ENCODE measurements at regions not wholly inside any gene's neighbourhood (a gene's known extent, or its start where the extent isn't known, plus 50 kb on each side); places are given as distances from the start of the nearest gene placed in this dataset.

DNA sequence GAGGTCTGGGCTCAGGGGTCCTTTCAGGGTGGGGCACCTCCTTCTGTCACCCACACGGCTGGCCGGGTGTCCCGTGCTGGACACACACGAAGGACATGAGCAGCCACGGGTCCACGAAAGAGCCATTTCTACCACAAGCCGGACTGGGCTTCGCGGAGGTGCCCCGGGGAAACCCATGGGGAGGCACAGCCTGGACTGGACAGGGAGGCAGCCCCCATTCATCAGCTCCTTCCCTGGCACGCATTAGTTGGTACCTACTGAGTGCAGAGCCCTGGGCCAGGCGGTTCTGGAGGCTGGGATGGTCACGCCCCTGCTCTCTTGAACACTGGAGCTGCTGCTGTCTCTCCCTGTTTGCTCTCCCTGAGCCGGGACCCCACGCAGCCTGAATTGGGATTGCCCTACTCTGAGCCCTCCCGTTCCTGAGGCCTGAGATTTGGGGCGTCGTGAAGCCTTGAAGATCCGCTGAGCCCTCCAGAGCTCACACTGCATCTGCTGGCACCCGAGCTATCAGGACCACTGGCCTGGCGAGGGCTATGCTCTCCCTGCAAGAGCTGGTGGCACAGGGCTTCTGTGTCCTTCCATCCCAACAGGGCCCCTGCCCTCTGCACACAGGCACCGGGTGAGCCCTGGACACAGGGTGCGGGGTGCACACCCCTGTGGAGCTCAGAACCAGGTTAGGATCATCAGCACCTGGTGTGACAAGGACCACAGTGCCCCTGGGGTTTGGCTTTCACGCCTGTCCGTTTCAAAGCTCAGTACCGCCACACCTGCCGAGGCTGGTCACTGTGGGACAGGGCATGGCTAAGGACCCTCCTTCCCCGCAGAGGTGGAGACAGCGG, 84.6 kb downstream of the MYEOV start:
- no peak for DNase-seq (ENCODE audit: low read depth, low spot score)

GRCh38 chr11:69380451-69380901, 86.5 kb downstream of the MYEOV start:
- no peak for DNase-seq (ENCODE audit: low read depth, low spot score)

DNA sequence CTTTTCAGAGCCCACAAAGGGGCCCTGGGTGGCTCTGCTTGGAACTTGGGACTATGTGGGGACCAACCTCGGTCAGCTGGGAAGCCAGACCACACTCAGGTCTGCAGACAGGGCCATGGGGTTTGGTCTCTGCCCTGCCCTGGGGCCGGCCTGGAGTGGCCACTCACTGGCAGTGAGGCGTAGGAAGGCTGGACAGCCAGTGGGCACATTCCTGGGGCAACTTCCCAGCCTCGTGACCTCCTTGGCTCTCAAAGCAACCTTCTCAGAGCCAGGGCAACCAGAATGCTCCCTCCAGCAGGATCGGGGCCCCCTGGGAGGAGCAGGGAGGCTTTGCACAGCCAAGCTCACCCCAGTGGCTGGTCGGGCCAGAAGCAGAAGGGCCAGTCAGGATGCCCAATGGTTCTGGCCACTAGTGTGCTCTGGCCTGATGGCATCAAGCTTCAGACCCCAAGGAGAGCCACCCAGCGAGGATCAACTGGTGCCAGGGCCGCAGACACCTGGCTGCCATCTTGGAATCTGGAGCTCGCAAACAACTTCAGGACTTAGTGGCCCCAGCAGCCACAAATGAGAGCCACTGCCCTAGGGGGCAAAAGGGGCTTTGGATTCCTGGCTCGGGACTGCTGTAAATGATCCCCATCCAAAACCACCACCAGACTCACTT, 87.1 kb downstream of the MYEOV start:
- DNase-seq (ENCODE audit: low read depth, low spot score), result no peak

DNA sequence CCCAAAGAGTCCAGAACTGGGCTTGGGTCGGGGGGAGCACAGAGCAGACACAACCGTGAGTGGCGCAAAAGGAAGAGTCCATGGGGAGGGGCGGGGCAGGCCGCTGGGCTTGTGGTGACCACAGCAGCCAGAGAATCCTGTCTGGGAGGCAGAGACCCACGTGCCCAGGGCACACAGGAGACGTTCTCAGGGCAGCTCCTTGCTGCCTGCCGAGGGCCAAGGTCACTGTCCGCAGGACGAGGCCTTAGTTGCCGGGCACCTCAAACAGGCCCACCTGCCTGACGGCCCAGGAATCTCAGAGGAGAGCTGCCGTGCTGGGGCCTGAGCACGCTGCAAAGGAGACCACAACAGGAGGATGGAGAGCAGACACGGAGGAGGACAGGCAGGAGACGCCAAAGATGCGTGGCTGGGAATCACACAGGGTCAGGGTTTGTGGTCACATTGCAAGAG, 87.8 kb downstream of the MYEOV start:
- DNase-seq (ENCODE audit: low read depth, low spot score), result no peak

DNA sequence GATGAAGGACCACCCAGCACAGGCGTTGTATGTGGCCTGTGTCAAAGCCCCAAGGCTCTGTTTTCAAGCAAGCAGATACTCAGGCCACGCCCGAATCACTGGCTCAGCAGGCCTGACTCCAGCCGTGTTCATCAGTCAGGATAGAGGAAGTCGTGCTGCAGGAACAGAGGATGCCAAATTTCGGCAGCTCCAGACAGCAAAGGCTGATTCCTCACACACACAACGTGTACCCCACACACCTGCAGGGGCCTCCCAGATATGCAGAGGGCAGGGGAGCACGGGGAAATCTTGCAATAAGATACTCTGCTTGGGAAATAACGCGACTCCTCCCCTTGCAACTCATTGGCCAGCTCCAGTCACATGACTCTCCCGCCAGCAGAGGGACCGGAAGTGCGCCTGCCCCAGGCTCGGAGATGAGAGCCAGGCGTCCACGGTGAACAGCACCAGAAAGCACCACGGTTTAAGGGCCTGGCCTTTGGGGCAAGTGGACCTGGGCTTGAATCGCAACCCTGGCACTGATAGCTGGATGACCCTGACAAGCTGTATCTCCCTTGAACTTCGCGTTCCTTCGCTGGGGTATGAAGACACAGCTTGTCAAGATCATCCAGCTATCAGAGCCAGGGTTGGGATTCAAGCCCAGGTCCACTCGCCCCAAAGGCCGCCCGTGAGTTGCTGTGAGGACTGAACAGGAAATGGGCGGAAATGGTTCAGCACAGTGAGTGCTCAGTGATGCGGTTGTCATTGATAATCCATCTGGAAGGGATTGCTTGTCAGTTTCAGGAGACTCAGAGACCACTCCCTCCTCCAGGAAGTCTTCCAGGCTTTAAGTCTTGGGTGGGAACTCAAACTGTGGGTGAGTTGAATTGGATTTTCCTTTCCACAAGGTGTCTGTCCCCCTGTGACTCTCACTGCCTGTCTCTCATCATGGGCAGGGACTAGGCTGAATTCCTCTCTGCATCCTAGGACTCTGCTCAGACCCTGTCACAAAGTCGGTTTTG, 88.5 kb downstream of the MYEOV start:
- DNase-seq (ENCODE audit: low read depth, low spot score), result no peak

DNA sequence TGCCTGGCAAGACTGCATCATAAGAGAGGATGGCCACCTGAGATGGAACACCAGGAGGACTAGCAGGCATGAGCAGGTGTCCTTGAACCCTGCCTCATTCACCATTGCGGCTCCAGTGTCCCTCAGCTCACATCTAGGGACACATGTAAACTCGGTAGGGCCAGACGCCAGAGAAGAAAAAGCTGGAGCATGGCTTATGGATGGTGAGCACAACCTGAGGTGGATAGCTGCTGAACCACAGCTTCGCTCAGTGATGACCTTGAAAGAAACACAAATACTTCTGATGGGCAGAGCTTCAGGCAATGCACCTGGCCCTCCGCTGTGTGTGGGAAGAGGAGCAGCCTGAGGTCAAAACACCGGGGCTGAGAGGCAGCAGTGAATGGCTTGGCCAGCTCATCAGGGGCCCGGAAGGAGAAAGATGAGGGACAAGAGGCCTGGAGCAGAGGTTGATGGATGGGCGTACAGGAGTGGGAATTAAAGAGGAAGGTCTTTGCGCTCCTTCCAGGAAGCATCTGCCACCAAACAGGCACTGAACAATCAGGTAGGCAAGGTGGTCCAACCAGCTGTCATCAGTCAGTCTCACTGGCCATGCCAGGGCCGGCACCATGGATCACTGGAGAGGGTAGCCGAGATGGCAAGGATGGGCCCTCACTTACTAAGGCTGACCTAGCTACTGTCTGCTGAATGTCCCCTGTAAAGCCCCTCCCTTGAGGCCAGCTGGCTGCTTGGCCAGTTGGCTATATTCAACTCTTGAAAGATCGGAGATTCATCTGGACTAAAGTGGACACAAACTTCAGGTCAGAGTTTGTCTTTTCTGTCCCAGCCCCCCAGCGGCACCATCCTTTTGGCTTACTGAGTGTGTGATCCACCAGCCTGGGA, 89.7 kb downstream of the MYEOV start:
- DNase-seq (ENCODE audit: low read depth, low spot score), result no peak

- no peak for DNase-seq (ENCODE audit: low read depth, low spot score)
Observed at GRCh38 chr11:69384251-69385143, 90.5 kb downstream of the MYEOV start.

DNA sequence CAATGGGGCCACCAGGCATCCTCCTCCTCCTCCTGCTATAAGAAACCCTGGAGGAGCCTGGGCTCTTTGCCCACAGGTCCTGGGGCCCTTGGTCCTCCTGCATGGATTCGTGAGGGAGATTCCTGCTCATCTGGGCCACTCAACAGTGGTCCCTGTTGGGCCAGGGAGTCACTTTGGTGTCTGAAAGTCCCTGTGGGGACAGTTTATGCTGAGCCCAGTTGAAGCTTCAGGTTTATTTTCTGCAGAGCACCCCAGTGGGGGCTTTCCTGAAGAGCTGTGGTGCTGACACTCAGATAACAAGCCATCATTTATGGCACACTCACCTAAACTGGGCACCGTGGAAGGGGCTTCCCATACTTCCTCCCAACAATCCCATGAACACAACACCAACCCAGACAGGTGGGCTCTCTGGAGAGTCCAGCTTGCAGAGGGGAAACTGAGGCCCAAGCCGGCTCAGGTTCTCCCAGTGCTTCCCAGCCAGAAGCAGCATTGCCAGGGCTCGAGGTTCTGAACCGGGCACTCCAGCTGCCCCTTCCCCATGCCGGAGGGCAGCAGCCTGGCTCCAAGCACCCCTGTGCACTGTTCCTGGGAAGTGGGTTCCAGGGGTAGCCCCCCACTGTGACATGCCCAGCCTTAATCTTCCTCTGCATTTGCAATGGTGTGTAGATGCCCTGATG, 91.3 kb downstream of the MYEOV start:
- DNase-seq (ENCODE audit: low read depth, low spot score), result no peak

DNA sequence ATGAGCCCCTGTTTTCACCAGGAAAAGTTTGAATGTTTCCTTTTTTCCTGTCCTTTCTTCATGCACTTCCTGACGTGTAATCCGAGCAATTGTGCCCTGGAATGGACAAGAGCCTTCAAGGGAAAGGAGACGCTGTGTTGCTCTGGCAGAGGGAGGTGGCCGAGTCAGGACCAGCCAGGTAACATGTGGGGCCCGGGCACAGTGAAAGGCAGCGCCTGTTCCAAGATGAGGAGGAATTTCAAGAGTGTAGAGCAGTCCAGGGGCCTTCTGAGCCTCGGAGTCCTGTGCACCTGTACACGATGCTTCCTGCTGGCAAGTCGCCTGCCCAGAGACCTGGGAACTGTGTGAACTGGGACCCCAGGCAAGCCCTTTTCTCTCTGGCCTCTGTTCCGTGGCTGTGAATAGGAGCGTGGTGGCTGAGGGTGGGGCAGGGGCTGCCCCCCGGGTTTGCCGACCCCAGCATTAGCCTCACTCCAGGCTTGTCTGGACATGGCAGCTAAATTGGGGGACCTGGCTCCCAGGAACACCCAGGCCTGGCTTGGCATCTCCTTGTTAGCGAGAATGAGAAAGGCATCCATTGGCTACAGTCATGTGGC, 92.0 kb downstream of the MYEOV start:
- DNase-seq (ENCODE audit: low read depth, low spot score), result no peak

DNA sequence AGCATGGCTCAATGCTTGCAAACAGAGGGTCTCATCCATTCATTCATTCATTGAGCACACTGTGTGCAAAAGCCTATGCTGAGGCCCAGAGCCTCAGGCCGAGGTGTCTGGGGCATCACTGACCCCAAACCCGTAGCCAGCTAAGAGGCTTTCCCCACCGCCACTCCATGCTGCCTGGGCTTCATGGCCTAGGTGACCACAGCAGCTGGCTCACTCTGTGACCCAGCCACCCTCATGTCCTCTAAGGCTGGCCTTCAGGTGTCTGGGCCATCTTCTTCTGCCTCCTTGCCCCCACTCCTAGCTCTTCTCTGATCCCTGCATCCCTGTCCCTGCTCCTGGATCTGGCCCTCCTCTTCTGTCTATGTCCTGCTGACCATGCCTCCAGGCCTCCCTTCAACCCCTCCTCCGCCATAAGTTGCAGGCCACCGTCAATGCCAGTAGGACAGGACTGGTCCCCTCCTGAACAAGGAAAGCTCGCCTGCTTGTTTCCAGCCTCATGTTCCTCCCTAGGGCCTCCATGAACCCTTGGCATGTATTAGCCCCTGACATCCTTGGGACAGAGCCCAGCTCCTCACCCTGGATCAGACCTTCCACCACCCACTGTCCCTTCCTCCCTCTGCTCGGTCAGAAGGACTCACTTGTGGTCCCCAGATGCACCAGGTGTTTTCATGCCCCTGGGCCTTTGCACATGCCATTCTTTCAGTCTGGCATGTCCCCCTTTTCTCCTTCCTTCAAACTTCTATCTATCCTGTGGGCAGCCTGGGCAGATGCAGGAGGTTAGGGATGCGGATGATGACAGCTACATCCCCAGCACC, 92.8 kb downstream of the MYEOV start:
- DNase-seq (ENCODE audit: low read depth, low spot score), result no peak

DNA sequence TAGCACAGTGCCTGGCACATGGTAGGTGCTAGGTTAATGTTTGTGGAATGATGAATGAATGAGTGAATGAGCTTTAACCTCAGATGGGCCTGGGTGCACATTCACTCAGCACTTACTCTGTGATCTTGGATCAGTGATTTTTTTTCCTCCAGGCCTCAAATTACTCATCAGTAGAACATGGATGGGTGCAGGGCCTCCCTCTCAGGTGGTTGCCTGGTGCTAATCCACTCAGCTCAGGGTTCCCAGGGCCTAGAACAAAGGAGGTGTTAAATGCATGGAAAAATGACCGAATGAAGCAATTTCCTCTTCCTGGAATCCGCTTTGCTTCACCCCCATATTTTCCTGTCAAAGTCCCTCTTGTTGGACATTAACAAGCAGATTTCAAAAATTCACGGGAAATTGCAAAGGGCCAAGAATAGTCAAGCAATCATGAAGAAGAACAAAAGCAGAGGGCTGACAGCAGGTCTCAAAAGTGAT, 93.5 kb downstream of the MYEOV start:
- DNase-seq (ENCODE audit: low read depth, low spot score), result no peak

DNA sequence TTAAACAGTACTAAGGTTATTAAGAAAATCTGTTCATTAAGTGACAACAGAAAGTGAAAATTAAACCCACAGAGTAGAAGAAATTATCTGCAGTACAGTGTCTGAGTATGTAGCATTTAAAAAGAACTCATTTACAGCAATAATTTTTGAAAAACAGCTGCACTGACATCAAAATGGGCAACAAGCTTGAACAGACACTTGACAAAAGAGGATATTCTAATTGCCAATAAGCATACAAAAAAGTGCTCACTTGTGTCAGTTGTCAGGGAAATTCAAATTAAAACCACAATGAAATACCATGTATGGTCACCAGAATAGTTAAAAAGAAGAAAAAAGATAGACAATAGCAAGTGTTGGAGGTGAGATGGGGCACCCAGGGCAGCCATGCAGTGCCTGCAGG, 93.3 kb upstream of the LINC01488 start:
- no peak for DNase-seq (ENCODE audit: low read depth, low spot score)

DNA sequence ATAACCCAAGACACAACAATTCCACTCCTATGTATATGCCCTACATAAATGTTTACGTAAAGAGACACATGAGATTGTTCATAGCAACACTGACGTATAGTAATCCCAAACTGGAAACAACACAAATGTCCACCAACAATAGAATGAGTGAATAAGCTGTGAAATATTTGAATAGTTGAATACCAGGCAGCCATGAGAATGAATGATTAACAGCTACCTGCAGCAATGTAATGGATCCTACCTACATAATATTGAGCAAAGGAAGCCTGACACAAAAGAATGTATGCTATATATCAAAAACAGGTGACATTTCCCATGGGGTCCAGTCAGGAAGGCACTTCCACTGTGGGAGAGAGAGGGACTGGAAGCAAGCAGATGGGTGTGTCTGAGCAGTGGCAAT, 92.8 kb upstream of the LINC01488 start:
- DNase-seq (ENCODE audit: low read depth, low spot score), result no peak

DNA sequence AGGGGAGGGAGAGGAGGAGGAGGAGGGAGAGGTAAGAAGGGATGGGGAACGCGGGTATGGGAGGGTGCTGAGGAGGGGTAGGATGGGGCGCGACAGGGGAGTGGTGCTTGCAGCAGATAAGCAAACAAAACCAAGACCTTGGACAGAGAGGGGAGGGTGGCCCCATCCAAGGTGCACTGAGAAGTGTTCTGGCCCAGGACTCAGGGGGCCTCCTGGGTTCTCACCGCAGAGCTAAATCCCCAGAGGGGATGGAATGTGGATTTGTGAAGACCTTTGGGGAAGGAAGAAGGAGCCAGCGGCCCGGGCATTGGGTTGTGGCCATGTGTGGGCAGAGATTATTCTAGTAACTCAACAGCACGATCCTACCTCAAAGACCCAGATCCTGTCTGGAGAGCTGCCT, 90.9 kb upstream of the LINC01488 start:
- no peak for DNase-seq (ENCODE audit: low read depth, low spot score)

DNA sequence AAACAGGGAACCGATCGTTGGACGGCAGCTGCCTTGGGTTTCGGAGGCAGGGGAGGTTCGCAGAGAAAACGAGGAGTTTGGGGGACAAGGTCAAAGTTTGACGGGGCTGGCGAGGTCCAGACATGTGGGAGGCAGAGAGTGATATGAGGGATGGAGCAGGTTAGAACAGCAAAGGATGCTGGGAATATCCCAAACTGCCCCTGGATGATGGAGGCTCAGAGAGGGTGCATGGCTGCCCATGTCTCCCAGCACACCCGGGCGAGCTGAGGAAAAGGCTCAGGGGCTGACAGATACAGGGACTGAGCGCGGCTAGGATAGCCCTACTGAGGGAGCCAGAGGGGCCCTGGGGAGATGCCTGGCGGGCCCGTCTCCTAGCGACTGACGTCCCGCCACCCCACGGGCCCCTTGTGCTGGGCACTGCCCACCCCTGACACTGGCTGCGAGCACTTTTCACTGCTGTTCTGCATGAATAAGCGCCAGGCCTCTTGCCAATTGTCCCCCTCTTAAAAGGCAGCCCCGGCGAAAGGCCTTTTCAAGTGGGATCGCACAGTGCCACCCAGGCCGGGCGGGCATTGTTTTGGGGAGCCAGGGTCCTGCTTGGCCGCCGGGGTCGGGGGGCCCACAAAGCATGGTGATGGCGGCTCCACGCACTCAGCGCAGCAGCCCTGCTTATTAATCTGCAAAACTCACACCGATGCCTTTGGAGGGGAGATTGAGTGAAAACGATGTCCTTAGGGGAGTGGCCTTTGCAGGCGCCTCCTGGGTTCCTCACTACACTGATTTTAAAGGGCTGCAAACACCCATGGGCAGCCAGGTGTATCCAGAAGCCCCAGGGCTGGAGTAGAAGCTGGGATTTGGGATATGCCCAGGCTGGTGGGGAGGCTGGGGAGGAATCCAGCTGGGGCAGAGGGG, 90.0 kb upstream of the LINC01488 start:
- no peak for DNase-seq (ENCODE audit: low read depth, low spot score)

GRCh38 chr11:69392104-69392653, 89.3 kb upstream of the LINC01488 start:
- no peak for DNase-seq (ENCODE audit: low read depth, low spot score)

Data from smooth muscle cell of the brain vasculature (primary cell).